GM19351 (cell line): ENCODE measurements at regions not wholly inside any gene's neighbourhood (a gene's known extent, or its start where the extent isn't known, plus 50 kb on each side); places are given as distances from the start of the nearest gene placed in this dataset.

Experiments used
- ATAC-seq: cut with Tn5 transposase; IDR thresholded peaks from one replicate; pipeline ENCODE4 v1.9.1; 2021; ENCODE audit warnings: mild to moderate bottlenecking, moderate library complexity; ENCODE audit not compliant: unreplicated experiment

- ATAC-seq = no peak
Observed at GRCh38 chr1:199383793-199384192, 643.7 kb upstream of the NR5A2 start.

- ATAC-seq = no peak
Observed at GRCh38 chr1:199394856-199395255, 632.7 kb upstream of the NR5A2 start.

GRCh38 chr1:199396456-199396855 lies 631.1 kb upstream of the NR5A2 start:
- ATAC-seq = no peak

GRCh38 chr1:199399996-199400724 lies 627.4 kb upstream of the NR5A2 start:
- peak; percentile 92 for ATAC-seq

- ATAC-seq = no peak
Observed at GRCh38 chr1:199403531-199404116, 623.9 kb upstream of the NR5A2 start.

GRCh38 chr1:199404191-199404590 lies 623.3 kb upstream of the NR5A2 start:
- ATAC-seq = no peak

- no peak for ATAC-seq
Observed at GRCh38 chr1:199404976-199405375, 622.5 kb upstream of the NR5A2 start.

- ATAC-seq = no peak
Observed at GRCh38 chr1:199405634-199406196, 621.8 kb upstream of the NR5A2 start.

- no peak for ATAC-seq
Observed at GRCh38 chr1:199410462-199410861, 617.0 kb upstream of the NR5A2 start.

GRCh38 chr1:199411506-199411905 lies 616.0 kb upstream of the NR5A2 start:
- no peak for ATAC-seq

GRCh38 chr1:199422206-199422605 lies 605.3 kb upstream of the NR5A2 start:
- no peak for ATAC-seq

GRCh38 chr1:199447906-199448305 lies 579.6 kb upstream of the NR5A2 start:
- no peak for ATAC-seq

- no peak for ATAC-seq
Observed at GRCh38 chr1:199448646-199449045, 578.9 kb upstream of the NR5A2 start.

GRCh38 chr1:199449221-199449620 lies 578.3 kb upstream of the NR5A2 start:
- ATAC-seq = no peak

GRCh38 chr1:199449681-199450080 lies 577.8 kb upstream of the NR5A2 start:
- no peak for ATAC-seq

- ATAC-seq = no peak
Observed at GRCh38 chr1:199452627-199453026, 574.9 kb upstream of the NR5A2 start.

- ATAC-seq = no peak
Observed at GRCh38 chr1:199453723-199454122, 573.8 kb upstream of the NR5A2 start.

GRCh38 chr1:199460933-199461332 lies 566.6 kb upstream of the NR5A2 start:
- no peak for ATAC-seq

- peak; percentile 76 for ATAC-seq
Observed at GRCh38 chr1:199463521-199464127, 563.9 kb upstream of the NR5A2 start.

- ATAC-seq = no peak
Observed at GRCh38 chr1:199466961-199467360, 560.5 kb upstream of the NR5A2 start.

- ATAC-seq = no peak
Observed at GRCh38 chr1:199472018-199472417, 555.5 kb upstream of the NR5A2 start.

GRCh38 chr1:199472978-199473377 lies 554.5 kb upstream of the NR5A2 start:
- no peak for ATAC-seq
